OCI-LY1 (cell line): ENCODE measurements at regions not wholly inside any gene's neighbourhood (a gene's known extent, or its start where the extent isn't known, plus 50 kb on each side); places are given as distances from the start of the nearest gene placed in this dataset.

Experiments
- H2AFZ ChIP-seq: fragments of 200-600 bp; sonication (generic), shearing (Covaris generic); 2 replicates; pipeline ENCODE4 v1.6.0; 2014; ENCODE audit warnings: antibody characterized with exemption, mild to moderate bottlenecking, low read length
- H3F3A ChIP-seq: fragments of 200-600 bp; sonication (generic), shearing (Covaris generic); 2 replicates; pipeline ENCODE4 v1.6.0; 2014; ENCODE audit warnings: mild to moderate bottlenecking, antibody characterized with exemption, low read length, moderate library complexity; ENCODE audit not compliant: insufficient read depth
- H3K27ac ChIP-seq: fragments of 200-600 bp; sonication (generic); 2 replicates; pipeline ENCODE4 v1.5.1; 2014; ENCODE audit warnings: low read length, mixed run types, mild to moderate bottlenecking, low read depth; ENCODE audit not compliant: poor library complexity, severe bottlenecking
- H3K27me3 ChIP-seq: fragments of 200-600 bp; sonication (generic); 2 replicates; pipeline ENCODE4 v1.6.0; 2014; ENCODE audit warnings: antibody characterized with exemption, mild to moderate bottlenecking, low read length, moderate library complexity; ENCODE audit not compliant: insufficient read depth
- H3K36me3 ChIP-seq: fragments of 200-600 bp; sonication (generic); 2 replicates; pipeline ENCODE4 v1.6.1; 2014; ENCODE audit warnings: mild to moderate bottlenecking, antibody characterized with exemption, low read length, moderate library complexity, mixed read lengths; ENCODE audit not compliant: insufficient read depth
- H3K4me1 ChIP-seq: fragments of 200-600 bp; sonication (generic); 2 replicates; pipeline ENCODE4 v1.5.1; 2014; ENCODE audit warnings: mild to moderate bottlenecking, low read length, moderate library complexity; ENCODE audit not compliant: insufficient read depth, severe bottlenecking
- H3K4me2 ChIP-seq: fragments of 200-600 bp; sonication (generic), shearing (Covaris generic); 2 replicates; pipeline ENCODE4 v1.6.1; 2014; ENCODE audit warnings: low read length
- H3K4me3 ChIP-seq: fragments of 200-600 bp; sonication (generic); 2 replicates; pipeline ENCODE4 v1.5.1; 2014; ENCODE audit warnings: low read length, low read depth, mild to moderate bottlenecking, mixed read lengths; ENCODE audit not compliant: poor library complexity, severe bottlenecking
- H3K79me2 ChIP-seq: fragments of 200-600 bp; shearing (Covaris generic); 2 replicates; pipeline ENCODE4 v1.6.1; 2016; ENCODE audit warnings: mixed run types, low read length, mixed read lengths; ENCODE audit not compliant: insufficient read depth
- H3K9ac ChIP-seq: fragments of 200-600 bp; sonication (generic), shearing (Covaris generic); 2 replicates; pipeline ENCODE4 v1.6.1; 2014; ENCODE audit warnings: mild to moderate bottlenecking, low read length, mixed read lengths
- H3K9me2 ChIP-seq: fragments of 200-600 bp; sonication (generic), shearing (Covaris generic); 2 replicates; pipeline ENCODE4 v1.6.1; 2014; ENCODE audit warnings: low read depth, mild to moderate bottlenecking, low read length, mixed read lengths
- H3K9me3 ChIP-seq: fragments of 200-600 bp; shearing (Covaris generic); 2 replicates; pipeline ENCODE4 v1.6.1; 2014; ENCODE audit warnings: low read length, mixed read lengths
- H4K20me1 ChIP-seq: fragments of 200-600 bp; sonication (generic), shearing (Covaris generic); 2 replicates; pipeline ENCODE4 v1.6.0; 2016; ENCODE audit warnings: mild to moderate bottlenecking, low read length; ENCODE audit not compliant: insufficient read depth
- EZH2 ChIP-seq: fragments of 200-600 bp; sonication (generic), shearing (Covaris generic); IDR thresholded peaks from 2 replicates; pipeline ENCODE4 v1.8.0; 2017; ENCODE audit warnings: borderline replicate concordance, mixed run types, mild to moderate bottlenecking, antibody characterized with exemption, low read length, moderate library complexity, mixed read lengths
- TF ChIP-seq, protein P1 (sequence below): fragments of 200-600 bp; sonication (generic), shearing (Covaris generic); IDR thresholded peaks from 2 replicates; pipeline ENCODE4 v1.5.1; 2017; ENCODE audit warnings: mild to moderate bottlenecking, antibody characterized with exemption, low read length, moderate library complexity, mixed read lengths

DNA sequence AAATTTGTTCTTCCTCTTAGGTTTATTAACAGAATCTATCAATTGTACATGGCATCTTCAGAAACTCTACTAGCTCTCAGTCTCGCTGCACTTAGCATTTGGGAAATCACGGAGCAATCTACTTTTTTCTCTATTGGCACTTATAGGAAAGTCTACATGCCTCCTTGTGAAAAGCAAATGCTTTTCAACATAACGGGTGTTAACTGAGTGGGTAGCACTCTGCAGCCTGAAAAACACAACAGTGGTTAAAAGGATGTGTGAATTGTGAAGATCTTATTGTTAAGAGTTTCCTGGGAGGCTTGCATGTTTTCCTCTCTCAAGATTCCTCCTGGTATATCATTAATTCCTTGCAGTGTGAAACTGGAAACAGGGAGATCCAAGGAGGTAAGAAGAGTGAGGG is 204.2 kb upstream of the SESN3 start:
- Histone ChIP-seq H3K9me2 (no peaks in the 10 kb centered on the region), H3K4me2 (no peak overlapping the region), H3K9ac (no peak overlapping the region), H2AFZ (no peak overlapping the region), H3K79me2 (no peaks in the 10 kb centered on the region), H3K36me3 (no peaks in the 10 kb centered on the region), H3K27ac (no peak overlapping the region), H3K4me3 (no peak overlapping the region), H3F3A (no peaks in the 10 kb centered on the region), H3K4me1 (no peaks in the 10 kb centered on the region), H3K27me3 (no peaks in the 10 kb centered on the region), H4K20me1 (no peaks in the 10 kb centered on the region), H3K9me3 (no peaks in the 10 kb centered on the region)
- TF ChIP-seq, protein P1, sequence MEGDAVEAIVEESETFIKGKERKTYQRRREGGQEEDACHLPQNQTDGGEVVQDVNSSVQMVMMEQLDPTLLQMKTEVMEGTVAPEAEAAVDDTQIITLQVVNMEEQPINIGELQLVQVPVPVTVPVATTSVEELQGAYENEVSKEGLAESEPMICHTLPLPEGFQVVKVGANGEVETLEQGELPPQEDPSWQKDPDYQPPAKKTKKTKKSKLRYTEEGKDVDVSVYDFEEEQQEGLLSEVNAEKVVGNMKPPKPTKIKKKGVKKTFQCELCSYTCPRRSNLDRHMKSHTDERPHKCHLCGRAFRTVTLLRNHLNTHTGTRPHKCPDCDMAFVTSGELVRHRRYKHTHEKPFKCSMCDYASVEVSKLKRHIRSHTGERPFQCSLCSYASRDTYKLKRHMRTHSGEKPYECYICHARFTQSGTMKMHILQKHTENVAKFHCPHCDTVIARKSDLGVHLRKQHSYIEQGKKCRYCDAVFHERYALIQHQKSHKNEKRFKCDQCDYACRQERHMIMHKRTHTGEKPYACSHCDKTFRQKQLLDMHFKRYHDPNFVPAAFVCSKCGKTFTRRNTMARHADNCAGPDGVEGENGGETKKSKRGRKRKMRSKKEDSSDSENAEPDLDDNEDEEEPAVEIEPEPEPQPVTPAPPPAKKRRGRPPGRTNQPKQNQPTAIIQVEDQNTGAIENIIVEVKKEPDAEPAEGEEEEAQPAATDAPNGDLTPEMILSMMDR: no peak
- no peak for TF ChIP-seq EZH2

DNA sequence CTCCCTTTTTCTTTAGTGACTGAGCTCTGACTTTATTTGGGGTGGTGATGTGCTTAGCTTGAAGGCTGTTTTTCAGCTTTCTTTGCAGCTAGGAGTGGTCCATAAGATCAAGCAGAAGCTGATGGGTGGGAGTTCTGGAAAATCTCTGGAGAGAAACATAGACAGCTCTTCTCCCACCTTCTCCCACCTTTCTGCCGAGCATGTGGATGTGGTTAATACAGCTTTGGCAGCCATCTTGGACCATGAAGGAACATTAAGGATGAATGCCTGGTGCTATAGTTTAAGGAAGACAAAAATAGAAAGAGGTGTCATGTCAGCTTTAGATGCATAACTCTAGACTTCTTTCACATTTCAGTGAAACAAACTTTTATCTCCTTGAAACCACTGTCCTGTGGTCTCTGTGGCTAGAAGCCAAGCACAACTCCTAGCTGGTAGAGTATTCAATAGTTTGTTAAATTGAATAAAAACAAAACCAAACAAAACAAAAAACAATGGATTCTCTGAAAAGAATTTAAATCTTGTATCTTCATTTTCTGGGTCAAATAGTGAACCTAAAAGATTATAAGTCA is 203.6 kb upstream of the SESN3 start:
- Histone ChIP-seq H3K4me2 (no peak overlapping the region), H3K9me3 (no peaks in the 10 kb centered on the region), H4K20me1 (no peaks in the 10 kb centered on the region), H3K79me2 (no peaks in the 10 kb centered on the region), H3K36me3 (no peaks in the 10 kb centered on the region), H3K9me2 (no peaks in the 10 kb centered on the region), H3K9ac (no peak overlapping the region), H3K4me3 (no peak overlapping the region), H3K4me1 (no peaks in the 10 kb centered on the region), H3K27me3 (no peaks in the 10 kb centered on the region), H2AFZ (no peak overlapping the region), H3F3A (no peaks in the 10 kb centered on the region), H3K27ac (no peak overlapping the region)
- no peak for TF ChIP-seq EZH2
- TF ChIP-seq, protein P1: no peak

DNA sequence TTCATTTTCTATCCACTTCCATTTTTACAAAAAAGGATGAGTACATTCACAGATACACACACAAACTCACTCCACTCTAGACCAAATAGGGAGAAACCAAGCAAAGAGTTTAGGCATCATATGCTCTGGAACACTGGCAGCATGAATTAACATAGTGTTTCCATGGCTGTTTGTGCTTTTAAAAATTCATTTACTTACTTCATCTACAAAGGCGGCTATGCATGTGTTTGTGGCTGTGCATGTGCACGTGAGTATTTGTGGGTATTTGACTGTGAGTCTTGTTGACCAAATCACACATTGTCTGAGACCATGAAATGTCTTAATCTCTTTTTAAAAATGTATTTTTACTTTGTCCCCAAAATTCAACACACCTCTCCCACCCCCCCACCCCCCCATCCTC is 203.0 kb upstream of the SESN3 start:
- Histone ChIP-seq H3K27ac (no peak overlapping the region), H3K9me3 (no peaks in the 10 kb centered on the region), H4K20me1 (no peaks in the 10 kb centered on the region), H3K9me2 (no peaks in the 10 kb centered on the region), H3K36me3 (no peaks in the 10 kb centered on the region), H3K4me3 (no peak overlapping the region), H3K9ac (no peak overlapping the region), H3K4me2 (no peak overlapping the region), H3F3A (no peaks in the 10 kb centered on the region), H3K4me1 (no peaks in the 10 kb centered on the region), H3K79me2 (no peaks in the 10 kb centered on the region), H2AFZ (no peak overlapping the region), H3K27me3 (no peaks in the 10 kb centered on the region)
- no peak for TF ChIP-seq EZH2
- TF ChIP-seq, protein P1: no peak
